Glutamatergic neuron (in vitro differentiated cells): ENCODE measurements at regions not wholly inside any gene's neighbourhood (a gene's known extent, or its start where the extent isn't known, plus 50 kb on each side); places are given as distances from the start of the nearest gene placed in this dataset.
"Not testable (repeated sequence)": the region's sequence is repeated elsewhere in the genome, so short reads cannot be mapped to it uniquely, and the experiment has no call there.

ENCODE experiments used
- DNase-seq: peaks from one replicate; pipeline ENCODE4 v3.0.0; 2022
- H3K27ac Mint-ChIP-seq: one replicate; pipeline ENCODE4 v1.8.0; 2020; ENCODE audit warnings: mild to moderate bottlenecking, mixed read lengths, inconsistent platforms; ENCODE audit not compliant: unreplicated experiment
- H3K27me3 Mint-ChIP-seq: one replicate; pipeline ENCODE4 v1.8.0; 2020; ENCODE audit warnings: mild to moderate bottlenecking, moderate library complexity, mixed read lengths, inconsistent platforms; ENCODE audit not compliant: unreplicated experiment
- H3K36me3 Mint-ChIP-seq: one replicate; pipeline ENCODE4 v1.8.0; 2020; ENCODE audit warnings: mild to moderate bottlenecking, mixed read lengths, inconsistent platforms; ENCODE audit not compliant: unreplicated experiment
- H3K4me1 Mint-ChIP-seq: one replicate; pipeline ENCODE4 v1.8.0; 2020; ENCODE audit warnings: mild to moderate bottlenecking, low read depth, mixed read lengths, inconsistent platforms; ENCODE audit not compliant: unreplicated experiment
- H3K4me3 Mint-ChIP-seq: one replicate; pipeline ENCODE4 v1.8.0; 2020; ENCODE audit warnings: mild to moderate bottlenecking, mixed read lengths, inconsistent platforms; ENCODE audit not compliant: unreplicated experiment
- H3K9me3 Mint-ChIP-seq: one replicate; pipeline ENCODE4 v1.8.0; 2020; ENCODE audit warnings: mild to moderate bottlenecking, moderate library complexity, mixed read lengths, inconsistent platforms; ENCODE audit not compliant: unreplicated experiment
- CTCF ChIP-seq: fragments of 200-600 bp; sonication (generic); IDR thresholded peaks from one replicate; pipeline ENCODE4 v1.5.0; 2021; ENCODE audit not compliant: partially characterized antibody, unreplicated experiment

- TF ChIP-seq CTCF = no peak
- Mint-ChIP-seq H3K27ac (no peak overlapping the region), H3K36me3 (no peaks in the 10 kb centered on the region), H3K27me3 (no peaks in the 10 kb centered on the region), H3K4me1 (no peaks in the 10 kb centered on the region), H3K4me3 (no peak overlapping the region), H3K9me3 (no peaks in the 10 kb centered on the region)
- no peak for DNase-seq
These were observed 63.2 kb upstream of the CT83 start for GRCh38 chrX:116526010-116526409.

GRCh38 chrX:116520280-116520679 lies 57.5 kb upstream of the CT83 start:
- not testable (repeated sequence) for H3K27me3 Mint-ChIP-seq, H3K9me3 Mint-ChIP-seq, H3K36me3 Mint-ChIP-seq, DNase-seq, H3K4me1 Mint-ChIP-seq
- Mint-ChIP-seq H3K27ac (peak overlapping the region; percentile 11), H3K4me3 (peak overlapping the region; percentile 8)
